Smooth muscle cell of the brain vasculature (primary cell): ENCODE measurements at regions not wholly inside any gene's neighbourhood (a gene's known extent, or its start where the extent isn't known, plus 50 kb on each side); places are given as distances from the start of the nearest gene placed in this dataset.
"Not testable (repeated sequence)": the region's sequence is repeated elsewhere in the genome, so short reads cannot be mapped to it uniquely, and the experiment has no call there.

ENCODE experiments used
- DNase-seq: peaks from one replicate; pipeline ENCODE4 v3.0.0-alpha.2; 2012; ENCODE audit warnings: low read depth, low spot score

- DNase-seq = not testable (repeated sequence)
These were observed 227.4 kb upstream of the VLDLR start for GRCh38 chr9:2394087-2394741.

DNA sequence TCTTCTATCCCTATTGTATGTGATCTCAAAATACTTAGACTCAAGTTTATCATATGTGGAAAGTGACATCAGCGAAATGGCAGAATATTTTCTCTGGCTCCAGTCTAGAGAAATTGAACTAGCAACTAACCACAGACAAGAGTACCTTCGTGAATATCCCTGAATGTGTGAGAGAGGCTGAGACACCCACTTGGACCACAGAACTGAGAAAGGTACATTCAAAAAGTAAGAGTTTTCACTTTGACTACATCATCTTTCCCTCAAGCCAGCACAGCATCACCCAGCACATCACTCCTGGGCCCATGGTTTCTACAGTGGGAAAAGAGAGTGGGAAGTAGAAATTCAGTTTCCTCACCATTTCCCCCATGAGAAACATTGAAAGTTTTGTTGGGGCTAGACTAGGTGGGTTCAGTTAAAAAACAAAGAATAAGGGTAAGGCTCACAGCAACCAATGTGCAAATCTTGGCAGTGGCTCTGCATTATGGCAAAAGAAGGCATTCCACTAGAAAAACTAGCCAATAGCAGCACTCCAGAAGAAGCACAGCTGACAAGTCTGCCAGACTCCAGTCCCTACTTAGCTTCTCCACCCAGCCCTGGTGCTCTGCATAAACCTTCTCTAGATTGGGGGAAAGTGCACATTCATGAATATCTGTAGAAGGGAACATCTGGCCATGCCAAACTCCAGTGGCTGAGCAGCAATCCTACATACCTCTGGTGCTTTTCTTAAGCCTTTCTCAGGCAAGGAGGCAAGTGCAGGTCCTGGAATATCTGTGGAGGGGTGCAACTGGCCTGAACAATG is 225.6 kb upstream of the VLDLR start:
- no peak for DNase-seq

DNA sequence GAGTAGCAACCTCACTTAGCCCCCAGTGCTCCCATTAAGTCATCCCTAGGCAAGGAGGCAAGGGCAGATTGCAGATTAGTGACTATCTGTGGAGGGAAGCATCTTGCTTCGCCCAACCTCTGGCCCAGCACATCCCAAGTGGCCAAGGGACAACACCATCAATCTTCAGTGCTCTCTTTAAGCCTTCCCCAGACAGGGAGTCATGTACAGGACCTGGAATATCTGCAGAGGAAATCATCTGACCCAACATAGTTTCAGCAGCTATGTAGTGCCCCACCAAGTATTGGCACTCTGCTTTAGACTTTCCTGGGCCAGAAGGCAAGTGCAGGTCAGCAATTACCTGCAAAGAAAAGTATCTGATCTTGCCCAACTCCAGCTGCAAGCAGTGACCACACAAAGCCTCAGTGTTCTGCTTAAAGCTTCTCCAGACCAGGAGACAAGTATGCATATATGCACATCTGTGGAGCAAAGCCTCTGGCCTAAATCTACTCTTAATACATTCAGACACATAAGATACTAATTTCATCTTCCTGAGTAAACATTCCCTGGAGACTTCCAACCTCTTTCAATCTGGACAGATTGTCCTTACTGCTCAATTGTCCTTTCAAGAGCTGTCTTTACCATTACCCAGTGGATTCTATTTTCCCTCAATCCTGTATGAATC is 224.8 kb upstream of the VLDLR start:
- no peak for DNase-seq

- DNase-seq = not testable (repeated sequence)
These were observed 223.7 kb upstream of the VLDLR start for GRCh38 chr9:2397875-2398274.

- not testable (repeated sequence) for DNase-seq
These were observed 219.8 kb upstream of the VLDLR start for GRCh38 chr9:2401746-2402145.

- DNase-seq = no peak
These were observed 217.9 kb upstream of the VLDLR start for GRCh38 chr9:2403701-2404100.

DNA sequence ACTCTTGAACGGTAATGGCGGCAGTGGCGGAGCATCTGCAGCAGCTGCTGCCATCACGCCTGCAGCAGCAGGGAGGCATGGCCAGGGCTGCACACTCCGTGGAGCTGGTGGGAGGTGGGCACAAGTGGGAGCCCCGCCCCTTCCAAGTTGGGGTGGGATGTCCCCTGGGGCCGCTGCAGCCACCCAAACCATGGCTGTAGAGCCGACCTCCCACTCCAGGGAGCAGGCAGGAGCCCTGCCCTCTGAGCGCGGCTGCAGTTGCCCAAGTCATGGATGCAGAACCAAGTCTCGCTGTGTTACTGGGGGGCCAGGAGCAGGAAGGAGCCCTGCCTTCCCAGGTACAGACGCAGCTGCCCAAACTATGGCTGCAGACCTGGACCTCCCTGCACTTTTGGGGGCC is 215.3 kb upstream of the VLDLR start:
- DNase-seq = no peak

GRCh38 chr9:2407450-2407849 is 214.1 kb upstream of the VLDLR start:
- DNase-seq = no peak

- DNase-seq = no peak
These were observed 209.9 kb upstream of the VLDLR start for GRCh38 chr9:2411459-2412215.

DNA sequence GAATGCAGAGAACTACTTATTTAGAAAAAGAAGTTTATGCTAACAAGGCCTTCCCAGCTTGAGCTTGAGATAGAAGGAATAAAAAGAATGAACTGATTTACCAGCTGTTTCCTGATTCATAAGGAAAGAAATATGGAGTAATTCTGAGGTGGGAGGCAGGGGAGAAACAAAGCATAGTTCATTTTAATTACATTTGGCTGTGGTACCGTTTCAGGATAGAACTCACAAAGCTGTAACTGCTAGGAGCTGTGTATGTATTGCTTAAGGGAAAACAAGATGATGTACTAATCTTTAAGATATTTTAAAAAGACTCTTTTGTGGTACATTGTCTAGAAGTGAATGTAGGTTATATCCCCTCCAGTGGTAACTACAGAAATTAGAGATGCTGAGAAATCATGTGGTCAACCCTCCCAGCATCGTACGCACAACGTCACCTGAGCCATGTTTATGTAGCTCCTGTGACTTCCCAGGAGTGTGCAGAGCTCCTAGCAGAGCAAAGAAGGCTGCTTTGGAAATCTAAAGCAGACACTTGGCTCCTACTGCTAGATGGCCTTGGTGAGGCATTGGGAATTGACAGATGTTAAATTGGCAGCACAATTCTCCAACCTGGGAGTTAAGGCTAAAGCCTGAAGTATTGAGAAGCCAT is 208.3 kb upstream of the VLDLR start:
- DNase-seq = no peak

DNA sequence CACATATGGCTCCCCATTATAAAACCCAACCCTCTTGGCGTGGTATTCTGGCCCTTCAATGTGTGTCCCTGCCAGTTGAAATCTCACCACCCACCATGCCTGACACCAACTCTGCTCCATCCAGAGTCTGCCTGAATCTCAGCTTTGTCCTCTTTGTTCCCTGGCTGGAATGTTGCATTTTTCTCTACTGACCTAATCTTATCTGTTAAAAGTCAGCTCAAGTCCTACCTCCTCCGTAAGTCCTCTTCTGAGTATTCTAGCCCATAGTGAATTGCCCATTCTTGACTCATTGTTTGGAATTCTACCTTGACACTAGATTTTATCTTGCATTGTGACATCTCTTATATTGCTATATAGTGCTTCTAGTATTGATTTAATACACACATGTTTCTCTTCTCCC is 207.1 kb upstream of the VLDLR start:
- no peak for DNase-seq

DNA sequence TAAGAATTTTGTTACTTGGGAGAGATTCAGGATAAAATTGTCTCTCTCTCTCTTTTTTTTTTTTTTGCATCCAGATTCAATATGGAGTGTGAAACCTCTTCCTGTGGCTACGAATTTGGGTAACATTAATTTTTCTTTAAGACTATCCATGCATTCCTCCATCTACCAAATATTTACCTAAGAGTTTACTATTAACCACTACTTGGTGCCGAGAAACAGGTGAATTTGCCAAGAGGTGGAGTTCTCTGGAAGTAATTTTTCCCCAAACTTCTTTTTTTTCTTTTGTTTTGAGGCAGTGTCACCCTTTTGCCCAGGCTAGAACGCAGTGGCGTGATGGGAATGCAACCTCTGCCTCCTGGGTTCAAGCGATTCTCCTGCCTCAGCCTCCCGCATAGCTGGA is 206.3 kb upstream of the VLDLR start:
- DNase-seq = no peak

DNA sequence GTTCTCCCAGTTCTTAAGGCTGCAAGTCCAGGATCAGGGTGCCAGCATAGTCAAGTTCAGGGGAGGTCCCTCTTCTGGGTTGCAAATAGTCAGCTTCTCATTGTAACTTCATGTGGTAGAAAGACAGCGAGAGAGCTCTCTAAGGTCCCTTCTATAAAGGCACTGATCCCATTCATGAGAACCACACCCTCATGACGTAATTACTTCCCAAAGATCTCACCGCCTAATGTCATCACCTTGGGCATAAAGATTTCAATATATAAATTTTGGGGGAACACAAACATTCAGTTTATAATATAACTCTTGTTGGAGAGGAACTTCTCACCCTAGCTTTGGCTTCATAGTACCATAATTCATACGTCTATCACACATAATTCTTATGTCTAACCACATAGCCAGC is 203.9 kb upstream of the VLDLR start:
- no peak for DNase-seq

DNA sequence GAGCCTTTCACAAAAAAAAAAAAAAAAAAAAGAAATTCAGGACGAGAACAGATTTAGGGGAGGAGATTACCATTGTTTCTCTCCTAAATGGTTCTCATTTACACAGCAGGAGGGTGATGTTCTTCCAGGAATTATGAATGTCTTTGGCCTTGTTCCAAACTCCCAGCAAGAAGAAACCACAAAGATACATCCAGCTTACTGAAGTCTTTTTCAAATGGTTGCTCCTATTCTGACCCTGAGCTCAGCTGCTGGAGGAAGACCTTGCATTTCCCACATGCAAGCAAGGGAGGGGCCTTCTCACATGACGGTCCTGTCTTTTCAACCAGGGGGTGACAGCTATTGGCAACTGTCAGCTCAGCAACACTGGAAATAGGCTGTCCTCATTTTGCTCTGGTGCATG is 203.0 kb upstream of the VLDLR start:
- peak; percentile 93 for DNase-seq

- DNase-seq = no peak
These were observed 202.2 kb upstream of the VLDLR start for GRCh38 chr9:2419347-2419746.

DNA sequence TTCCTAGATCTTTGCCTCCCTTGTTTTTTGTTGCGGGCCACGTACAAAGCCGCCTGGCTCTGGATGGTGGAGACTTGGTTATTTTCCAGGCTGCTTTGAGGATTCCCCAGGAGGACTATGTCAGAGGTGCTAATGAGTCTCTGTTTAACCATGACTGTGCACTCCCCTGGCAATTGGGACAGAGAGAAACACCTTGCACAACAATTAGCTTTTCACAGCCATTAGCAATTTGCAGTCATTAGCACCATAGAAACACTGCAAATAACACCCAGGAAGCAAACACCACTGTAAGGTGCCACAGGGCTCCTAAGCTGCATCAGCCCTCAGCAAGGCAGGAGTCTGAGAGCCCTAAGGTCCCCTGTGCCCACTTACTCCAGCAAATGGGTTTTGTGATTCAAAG is 201.0 kb upstream of the VLDLR start:
- no peak for DNase-seq

DNA sequence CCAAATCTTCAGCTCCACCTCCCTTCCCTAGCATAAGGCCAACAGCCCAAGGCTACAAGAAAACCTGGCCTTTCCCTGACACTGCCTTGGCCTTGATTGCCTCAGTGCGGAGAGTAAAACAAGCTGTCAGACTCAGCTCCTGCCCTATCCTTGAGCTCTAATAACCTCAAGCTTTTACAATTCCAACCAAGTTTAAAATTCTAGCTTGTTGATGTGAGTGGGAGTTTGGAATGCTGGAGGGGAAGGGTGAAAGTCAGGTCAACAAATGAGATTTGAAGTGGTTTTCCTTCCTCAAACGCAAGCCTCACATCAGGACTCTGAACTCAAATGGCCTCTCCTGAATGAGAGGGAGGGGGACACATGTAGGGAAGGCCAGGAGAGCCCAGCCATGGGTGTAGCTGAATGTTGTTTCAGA is 197.0 kb upstream of the VLDLR start:
- no peak for DNase-seq

- DNase-seq = no peak
These were observed 195.9 kb upstream of the VLDLR start for GRCh38 chr9:2425676-2426075.

DNA sequence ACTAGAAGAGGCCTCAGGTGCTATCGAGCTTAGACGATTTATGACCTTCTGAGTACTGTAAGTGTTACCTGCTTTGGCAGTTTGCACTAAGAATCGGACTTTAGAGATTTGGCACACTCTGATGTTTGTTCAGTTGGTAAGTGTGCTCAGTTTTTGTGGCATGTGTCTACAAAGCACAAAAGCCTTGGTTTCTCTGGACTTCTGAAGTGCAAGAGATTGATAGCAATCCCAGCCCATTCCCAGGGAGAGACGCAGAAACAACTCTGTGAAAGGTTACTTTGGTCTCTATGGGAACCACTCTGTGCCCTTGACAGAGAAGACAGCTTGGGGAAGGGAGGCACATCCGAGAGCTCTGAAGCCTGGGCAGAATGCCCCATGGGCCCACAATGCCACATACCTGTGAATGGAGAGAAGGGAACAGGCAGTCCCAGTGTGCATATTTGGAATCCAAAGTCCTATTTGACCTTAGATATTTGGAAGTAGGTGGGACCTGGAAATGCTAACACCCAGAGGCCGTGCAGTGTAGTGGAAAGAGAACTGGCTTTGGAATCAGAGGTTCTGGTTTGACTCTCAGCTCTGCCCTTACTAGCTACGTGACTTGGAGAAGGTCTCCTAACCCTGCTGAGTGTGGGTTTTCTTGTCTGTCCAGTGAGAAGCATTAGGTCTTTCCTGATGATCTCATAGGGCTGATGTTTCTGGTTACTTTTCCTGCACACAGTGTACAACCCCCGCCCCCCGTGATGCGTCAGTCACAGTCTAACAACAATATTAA is 194.3 kb upstream of the VLDLR start:
- no peak for DNase-seq

DNA sequence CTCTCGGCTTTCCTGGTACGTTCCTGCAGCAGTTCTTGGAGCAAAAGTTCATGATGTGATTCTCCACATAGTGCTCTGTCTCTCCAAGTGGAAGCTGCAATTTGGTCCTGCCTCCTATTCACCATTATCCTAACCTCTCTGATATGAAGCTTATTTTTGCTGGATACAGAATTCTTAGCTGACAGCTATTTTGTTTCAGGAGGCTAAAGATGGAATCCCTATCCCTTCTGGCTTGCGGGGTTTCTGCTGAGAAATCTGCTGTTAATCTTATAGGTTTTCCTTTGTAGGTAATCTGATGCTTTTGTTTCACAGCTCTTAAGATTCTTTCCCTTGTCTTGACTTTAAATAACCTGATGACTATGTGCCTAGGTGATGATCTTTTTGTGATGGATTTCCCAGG is 181.6 kb upstream of the VLDLR start:
- DNase-seq = no peak

- not testable (repeated sequence) for DNase-seq
These were observed 177.7 kb upstream of the VLDLR start for GRCh38 chr9:2443933-2444332.
